Calu3 (cell line): ENCODE measurements at regions not wholly inside any gene's neighbourhood (a gene's known extent, or its start where the extent isn't known, plus 50 kb on each side); places are given as distances from the start of the nearest gene placed in this dataset.
A peak's percentile ranks its signal among the peaks of the same experiment; 100 is the strongest.

Source experiments
- BruUV-seq: library from RNA; stranded (reverse); fragments of 400-500 nt; replicated peaks from 2 replicates; lab custom pipeline; 2021; lab: Mats Ljungman, UMichigan
- CTCF ChIA-PET: fragments of 300-600 bp; sonication (Branson Sonifier 250); formaldehyde crosslinking; loops from one replicate; lab custom pipeline; 2022; ENCODE audit warnings: antibody characterized with exemption; lab: Charles Lee
- DNase-seq: peaks from one replicate; pipeline ENCODE4 v3.0.0; 2022
- H3K27ac Mint-ChIP-seq: one replicate; pipeline ENCODE4 v1.8.0; 2022; ENCODE audit warnings: mixed read lengths; ENCODE audit not compliant: unreplicated experiment
- H3K27me3 Mint-ChIP-seq: one replicate; pipeline ENCODE4 v1.8.0; 2022; ENCODE audit warnings: mixed read lengths; ENCODE audit not compliant: unreplicated experiment
- H3K36me3 Mint-ChIP-seq: one replicate; pipeline ENCODE4 v1.8.0; 2022; ENCODE audit warnings: mild to moderate bottlenecking, moderate library complexity, mixed read lengths; ENCODE audit not compliant: insufficient read depth, unreplicated experiment
- H3K4me1 Mint-ChIP-seq: one replicate; pipeline ENCODE4 v1.8.0; 2022; ENCODE audit warnings: mild to moderate bottlenecking, low read depth, mixed read lengths; ENCODE audit not compliant: unreplicated experiment
- H3K4me3 Mint-ChIP-seq: one replicate; pipeline ENCODE4 v1.8.0; 2022; ENCODE audit warnings: mild to moderate bottlenecking, low read depth, moderate library complexity, mixed read lengths; ENCODE audit not compliant: unreplicated experiment
- H3K9me3 Mint-ChIP-seq: one replicate; pipeline ENCODE4 v1.8.0; 2022; ENCODE audit warnings: low read depth, mixed read lengths; ENCODE audit not compliant: unreplicated experiment
- CTCF ChIP-seq: fragments of 200-600 bp; IDR thresholded peaks from one replicate; pipeline ENCODE4 v1.8.0; 2022; ENCODE audit warnings: antibody characterized with exemption; ENCODE audit not compliant: unreplicated experiment
- intact Hi-C: fragments of 100-400 bp; cut with micrococcal nuclease; formaldehyde crosslinking; loops from one replicate; pipeline ENCODE4 v1.10.0; 2022; ENCODE audit not compliant: unreplicated experiment

GRCh38 chr10:45151467-45152214 lies 150.9 kb downstream of the ZNF22 start:
- H3K9me3 Mint-ChIP-seq = no peaks in the 10 kb centered on the region
- H3K4me1 Mint-ChIP-seq = no peaks in the 10 kb centered on the region
- no peak for DNase-seq
- H3K27ac Mint-ChIP-seq = no peak overlapping the region
- CTCF ChIA-PET = no interaction called here
- BruUV-seq = no TSS peak
- intact Hi-C loops = no loop called here
- H3K36me3 Mint-ChIP-seq = no peaks in the 10 kb centered on the region
- TF ChIP-seq CTCF = no peak
- H3K27me3 Mint-ChIP-seq = peaks cover 43% of the 10 kb centered on the region
- no peak overlapping the region for H3K4me3 Mint-ChIP-seq

GRCh38 chr10:45152726-45153125 lies 152.0 kb downstream of the ZNF22 start:
- intact Hi-C loops = no loop called here
- no peak overlapping the region for H3K27ac Mint-ChIP-seq
- CTCF ChIA-PET = interaction anchor here (0.6 kb wide), 1 partner anchor 718 kb away, joined by 3 read pairs; no protein-coding TSS in a partner anchor
- H3K9me3 Mint-ChIP-seq = no peaks in the 10 kb centered on the region
- DNase-seq = no peak
- H3K4me1 Mint-ChIP-seq = no peaks in the 10 kb centered on the region
- no TSS peak for BruUV-seq
- no peak for TF ChIP-seq CTCF
- peaks cover 48% of the 10 kb centered on the region for H3K27me3 Mint-ChIP-seq
- no peak overlapping the region for H3K4me3 Mint-ChIP-seq
- H3K36me3 Mint-ChIP-seq = no peaks in the 10 kb centered on the region

- H3K9me3 Mint-ChIP-seq = no peaks in the 10 kb centered on the region
- no peaks in the 10 kb centered on the region for H3K36me3 Mint-ChIP-seq
- H3K4me3 Mint-ChIP-seq = no peak overlapping the region
- CTCF ChIA-PET = interaction anchor here (0.6 kb wide), 1 partner anchor 127 kb away, joined by 6 read pairs; no protein-coding TSS in a partner anchor
- intact Hi-C loops = no loop called here
- BruUV-seq = no TSS peak
- H3K4me1 Mint-ChIP-seq = no peaks in the 10 kb centered on the region
- no peak for DNase-seq
- no peak overlapping the region for H3K27ac Mint-ChIP-seq
- peaks cover 35% of the 10 kb centered on the region for H3K27me3 Mint-ChIP-seq
- no peak for TF ChIP-seq CTCF
These were observed 153.8 kb downstream of the ZNF22 start for GRCh38 chr10:45154502-45154901.

- H3K4me1 Mint-ChIP-seq = no peaks in the 10 kb centered on the region
- H3K27me3 Mint-ChIP-seq = peaks cover 35% of the 10 kb centered on the region
- H3K9me3 Mint-ChIP-seq = no peaks in the 10 kb centered on the region
- TF ChIP-seq CTCF = no peak
- no peak overlapping the region for H3K4me3 Mint-ChIP-seq
- no peaks in the 10 kb centered on the region for H3K36me3 Mint-ChIP-seq
- peak; percentile 13 for DNase-seq
- intact Hi-C loops = no loop called here
- no peak overlapping the region for H3K27ac Mint-ChIP-seq
- CTCF ChIA-PET = no interaction called here
- no TSS peak for BruUV-seq
These were observed 155.1 kb downstream of the ZNF22 start for GRCh38 chr10:45155784-45156183.
